IPS-18c (cell line): ENCODE measurements at regions not wholly inside any gene's neighbourhood (a gene's known extent, or its start where the extent isn't known, plus 50 kb on each side); places are given as distances from the start of the nearest gene placed in this dataset.

Experiments
- H3K4me3 ChIP-seq: 2 replicates; pipeline ENCODE4 v1.7.0; 2013; ENCODE audit warnings: low read depth, mild to moderate bottlenecking, low read length, moderate library complexity; ENCODE audit not compliant: insufficient read depth
- H3K9me3 ChIP-seq: one replicate; pipeline ENCODE4 v1.6.1; 2013; ENCODE audit warnings: mild to moderate bottlenecking, low read length, moderate library complexity; ENCODE audit not compliant: control insufficient read depth, insufficient read depth

DNA sequence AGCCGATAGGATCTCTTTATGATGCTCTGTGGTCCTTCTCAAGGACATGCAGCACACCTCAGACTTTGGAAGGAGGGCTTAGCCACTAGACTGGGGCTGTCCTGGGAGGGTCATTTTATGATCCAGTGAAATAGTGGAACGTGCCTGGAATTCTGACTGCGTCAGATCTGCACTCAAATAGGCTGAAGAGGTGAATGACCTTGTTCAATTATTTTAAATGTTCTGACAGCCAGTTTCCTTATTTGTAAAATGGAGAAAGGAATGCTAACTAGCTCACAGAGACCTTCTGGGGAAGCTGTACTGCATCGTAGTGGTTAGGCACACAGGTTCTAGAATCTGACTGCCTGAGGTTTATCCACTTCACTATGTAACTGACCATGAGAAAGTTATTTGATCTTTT lies 587.5 kb downstream of the MAFB start:
- Histone ChIP-seq H3K9me3 (no peaks in the 10 kb centered on the region), H3K4me3 (no peak overlapping the region)

GRCh38 chr20:40100261-40100660 lies 588.8 kb downstream of the MAFB start:
- Histone ChIP-seq H3K9me3 (no peaks in the 10 kb centered on the region), H3K4me3 (no peak overlapping the region)

GRCh38 chr20:40090236-40090635 lies 598.8 kb downstream of the MAFB start:
- peaks cover 2% of the 10 kb centered on the region for H3K9me3 ChIP-seq
- no peak overlapping the region for H3K4me3 ChIP-seq

DNA sequence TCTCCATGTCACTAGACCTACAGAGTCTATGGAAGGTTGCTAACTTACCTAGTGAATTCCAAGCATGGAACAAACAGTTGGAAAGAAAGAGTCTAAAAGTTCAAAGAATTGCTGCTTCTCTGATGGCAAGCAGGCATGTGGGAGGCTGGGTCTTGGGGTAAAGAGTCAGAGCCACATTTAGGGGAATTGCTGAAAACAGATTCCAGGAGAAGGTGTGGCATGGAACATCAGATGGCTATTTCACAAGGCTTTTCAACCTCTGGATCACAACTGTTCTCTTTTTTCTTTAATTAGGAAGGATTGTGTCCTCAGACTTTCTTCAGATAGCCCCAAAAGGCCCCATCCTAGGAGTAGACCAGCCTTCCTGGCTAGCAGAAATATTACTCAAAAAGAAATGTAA lies 601.5 kb downstream of the MAFB start:
- peaks cover 2% of the 10 kb centered on the region for H3K9me3 ChIP-seq
- H3K4me3 ChIP-seq = no peak overlapping the region

- Histone ChIP-seq H3K9me3 (no peaks in the 10 kb centered on the region), H3K4me3 (no peak overlapping the region)
Observed at GRCh38 chr20:40085513-40085912, 603.5 kb downstream of the MAFB start.

- no peaks in the 10 kb centered on the region for H3K9me3 ChIP-seq
- H3K4me3 ChIP-seq = no peak overlapping the region
Observed at GRCh38 chr20:40082436-40082835, 606.6 kb downstream of the MAFB start.

GRCh38 chr20:40081653-40082052 lies 607.4 kb downstream of the MAFB start:
- Histone ChIP-seq H3K4me3 (no peak overlapping the region), H3K9me3 (no peaks in the 10 kb centered on the region)

DNA sequence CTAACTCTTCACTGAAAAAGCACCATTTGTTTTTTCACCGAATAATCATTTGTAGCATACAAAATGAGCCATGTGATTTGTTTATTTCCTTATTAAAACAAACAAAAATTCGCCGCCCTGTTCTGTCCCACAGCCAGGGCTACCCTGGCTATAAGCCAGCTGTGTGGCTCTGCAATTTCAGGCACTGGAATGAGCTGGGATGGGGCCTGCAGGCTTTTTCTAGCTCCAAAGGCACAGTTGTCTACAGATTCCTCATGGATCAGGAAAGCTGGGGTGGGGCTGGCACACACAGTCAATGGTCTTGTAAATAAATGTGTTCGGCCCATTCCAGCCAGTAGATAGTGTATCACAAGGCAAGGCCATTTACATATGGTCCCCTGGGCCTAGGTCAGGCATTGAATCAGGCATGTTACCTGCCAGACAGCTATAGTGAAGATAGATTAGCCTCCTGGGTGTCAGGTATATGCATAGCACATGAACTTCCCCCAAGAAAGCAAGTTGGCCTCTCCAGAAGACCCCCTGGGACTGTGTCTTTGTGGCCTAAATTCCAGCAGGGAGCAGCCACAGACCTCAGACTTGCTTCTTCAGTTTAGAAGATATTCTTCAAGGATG lies 608.9 kb downstream of the MAFB start:
- H3K9me3 ChIP-seq = no peaks in the 10 kb centered on the region
- no peak overlapping the region for H3K4me3 ChIP-seq

DNA sequence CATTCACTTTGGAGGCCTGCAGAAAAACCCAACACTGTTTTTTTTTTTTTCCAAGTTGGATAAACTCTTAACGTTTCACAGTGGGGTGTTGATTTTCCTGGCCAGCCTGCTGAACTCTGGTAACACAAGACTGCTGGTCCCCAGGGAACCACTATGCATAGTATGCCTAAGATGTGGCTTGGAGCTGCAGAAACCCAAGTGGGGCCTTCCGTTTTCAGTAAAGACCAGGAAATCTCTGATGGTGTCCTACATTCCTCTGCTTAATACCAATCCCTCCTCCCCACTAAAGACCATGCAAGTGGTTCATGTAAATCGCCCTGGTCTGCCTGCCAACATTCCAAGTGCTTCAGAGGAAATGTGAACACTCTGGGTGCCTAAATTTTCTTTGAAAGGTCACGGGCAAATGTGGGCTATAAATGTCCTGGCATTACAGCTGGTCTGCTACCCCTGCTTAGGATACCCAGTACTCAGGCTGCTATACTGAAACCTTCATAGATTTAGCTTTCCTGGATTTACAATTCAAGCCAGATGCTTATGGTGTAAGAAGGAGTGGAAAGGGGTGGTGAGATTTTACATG lies 615.4 kb downstream of the MAFB start:
- H3K9me3 ChIP-seq = no peaks in the 10 kb centered on the region
- no peak overlapping the region for H3K4me3 ChIP-seq

- H3K4me3 ChIP-seq = no peak overlapping the region
- no peaks in the 10 kb centered on the region for H3K9me3 ChIP-seq
Observed at GRCh38 chr20:40072907-40073306, 616.1 kb downstream of the MAFB start.

GRCh38 chr20:40056171-40056570 lies 632.9 kb downstream of the MAFB start:
- peaks cover 3% of the 10 kb centered on the region for H3K9me3 ChIP-seq
- H3K4me3 ChIP-seq = no peak overlapping the region

DNA sequence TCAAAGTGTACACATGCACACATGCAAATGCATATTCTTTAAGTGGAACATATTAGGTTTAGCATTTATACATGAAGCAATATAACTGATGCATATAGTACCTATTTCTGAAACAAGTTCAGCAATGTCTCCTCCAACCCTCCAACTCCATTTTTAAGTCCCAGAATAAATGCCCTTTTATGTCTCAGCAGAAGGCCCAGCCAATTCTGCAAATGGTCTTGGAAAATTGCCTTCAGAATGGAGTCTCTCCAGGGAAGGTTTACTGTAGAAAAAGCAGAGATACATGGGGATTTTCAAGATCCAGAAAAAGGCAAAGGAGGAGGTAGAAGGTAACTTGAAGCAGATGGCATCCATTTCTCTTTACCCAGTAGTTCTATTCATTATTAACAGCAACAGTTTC lies 633.3 kb downstream of the MAFB start:
- Histone ChIP-seq H3K4me3 (no peak overlapping the region), H3K9me3 (no peaks in the 10 kb centered on the region)

DNA sequence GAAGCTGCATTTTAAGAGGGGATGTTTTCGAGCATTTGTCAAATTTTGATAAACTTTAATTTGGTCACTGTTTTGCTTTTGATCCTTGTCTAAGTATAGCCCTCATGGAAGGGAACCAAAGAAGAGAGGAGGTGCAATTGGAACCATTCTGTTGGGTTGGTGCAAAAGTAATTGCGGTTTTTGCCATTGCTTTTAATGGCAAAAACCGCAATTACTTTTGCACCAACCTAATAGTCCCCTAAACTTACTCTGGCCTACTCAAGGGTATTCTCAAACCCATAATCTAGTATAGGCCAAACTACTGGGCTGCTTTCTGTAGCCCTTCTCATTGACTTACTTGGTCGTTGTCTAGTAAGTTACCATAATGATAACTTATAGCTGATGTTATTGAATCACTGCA lies 634.7 kb downstream of the MAFB start:
- Histone ChIP-seq H3K9me3 (no peaks in the 10 kb centered on the region), H3K4me3 (no peak overlapping the region)

DNA sequence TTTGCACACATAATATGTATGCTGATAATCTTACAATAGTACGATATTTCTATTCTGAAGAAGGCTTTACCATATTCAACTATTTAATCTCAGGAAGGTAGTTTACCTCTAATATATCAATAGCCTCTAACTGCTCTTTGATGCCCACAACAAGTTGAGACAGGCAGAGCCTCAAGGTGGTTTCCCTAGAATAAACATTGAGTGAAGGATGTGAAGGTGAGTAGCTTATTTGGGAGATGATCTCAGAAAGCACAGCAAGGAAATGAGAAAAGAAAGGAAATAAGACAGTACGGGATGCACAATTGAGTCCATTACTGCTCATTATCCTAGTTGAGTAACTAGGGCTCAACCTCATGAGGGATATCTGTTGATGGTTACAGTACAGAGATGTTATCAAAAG lies 638.4 kb downstream of the MAFB start:
- H3K4me3 ChIP-seq = no peak overlapping the region
- H3K9me3 ChIP-seq = no peaks in the 10 kb centered on the region

DNA sequence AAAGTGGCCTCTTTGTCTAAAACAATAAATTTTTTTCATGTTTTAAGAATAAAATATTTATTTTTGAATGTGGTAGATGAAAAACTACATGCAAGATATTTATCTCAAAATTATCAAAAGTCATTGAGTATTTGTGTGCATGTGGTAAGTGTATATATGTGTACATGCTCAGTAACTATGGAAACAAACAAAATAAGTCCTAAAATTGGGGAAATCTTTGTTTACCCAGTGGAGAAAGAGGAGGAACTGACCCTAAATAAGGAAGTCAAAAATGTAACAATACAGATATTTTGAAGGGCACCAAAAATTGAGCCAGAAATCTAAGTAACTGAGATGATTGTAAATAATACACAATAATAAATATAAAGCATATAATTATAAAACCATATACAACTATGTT lies 639.2 kb downstream of the MAFB start:
- Histone ChIP-seq H3K9me3 (no peaks in the 10 kb centered on the region), H3K4me3 (no peak overlapping the region)

DNA sequence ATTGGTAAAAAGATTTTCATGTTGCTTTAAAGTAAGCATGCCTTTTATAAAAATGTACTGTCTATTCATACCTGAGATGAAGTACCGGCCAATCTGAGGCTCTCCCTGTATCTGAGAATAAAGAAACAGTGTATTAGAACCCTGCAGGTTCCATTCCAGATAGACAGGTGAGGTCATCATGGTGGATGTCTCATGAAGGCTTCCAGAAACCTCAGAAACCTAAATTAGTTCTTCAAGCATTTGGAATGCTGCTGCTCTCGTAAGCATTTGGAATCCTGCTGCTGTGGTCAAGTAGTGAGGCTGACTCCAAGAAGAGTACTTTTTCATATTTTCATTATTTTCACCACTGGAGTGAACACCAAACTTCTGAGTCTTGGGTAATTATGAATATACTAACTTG lies 642.3 kb downstream of the MAFB start:
- Histone ChIP-seq H3K9me3 (no peaks in the 10 kb centered on the region), H3K4me3 (no peak overlapping the region)

GRCh38 chr20:40037511-40037910 lies 651.5 kb downstream of the MAFB start:
- H3K9me3 ChIP-seq = no peaks in the 10 kb centered on the region

GRCh38 chr20:40029589-40029988 lies 659.4 kb downstream of the MAFB start:
- Histone ChIP-seq H3K9me3 (no peaks in the 10 kb centered on the region), H3K4me3 (no peak overlapping the region)

More at GRCh38 chr20:40037511-40037910, 651.5 kb downstream of the MAFB start:
- H3K4me3 ChIP-seq = no peak overlapping the region

- Histone ChIP-seq H3K4me3 (no peak overlapping the region), H3K9me3 (no peaks in the 10 kb centered on the region)
Observed at GRCh38 chr20:40019510-40019909, 669.5 kb downstream of the MAFB start.
